ENCODE measurements at regions not wholly inside any gene's neighbourhood (a gene's known extent, or its start where the extent isn't known, plus 50 kb on each side); places are given as distances from the start of the nearest gene placed in this dataset.

DNA sequence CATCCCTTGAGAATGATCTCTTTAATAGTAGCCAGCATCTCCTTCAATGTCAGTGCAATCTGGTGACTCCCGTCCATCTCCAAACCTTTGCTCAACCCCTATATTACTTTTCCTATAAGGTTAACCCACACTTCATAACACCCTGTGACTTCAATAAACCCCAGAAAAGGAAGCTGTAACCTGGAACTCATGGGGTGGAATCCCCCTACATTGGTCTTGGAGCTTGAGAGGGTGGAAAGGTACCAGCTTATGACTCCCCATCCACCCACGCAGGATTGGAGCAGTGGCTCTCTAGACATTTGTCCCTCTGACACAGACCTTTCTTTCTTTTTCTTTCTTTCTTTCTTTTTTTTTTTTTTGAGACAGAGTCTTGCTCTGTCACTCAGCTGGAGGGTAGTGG lies 54.7 kb upstream of the ZFR start:
- TF ChIP-seq, protein P1, sequence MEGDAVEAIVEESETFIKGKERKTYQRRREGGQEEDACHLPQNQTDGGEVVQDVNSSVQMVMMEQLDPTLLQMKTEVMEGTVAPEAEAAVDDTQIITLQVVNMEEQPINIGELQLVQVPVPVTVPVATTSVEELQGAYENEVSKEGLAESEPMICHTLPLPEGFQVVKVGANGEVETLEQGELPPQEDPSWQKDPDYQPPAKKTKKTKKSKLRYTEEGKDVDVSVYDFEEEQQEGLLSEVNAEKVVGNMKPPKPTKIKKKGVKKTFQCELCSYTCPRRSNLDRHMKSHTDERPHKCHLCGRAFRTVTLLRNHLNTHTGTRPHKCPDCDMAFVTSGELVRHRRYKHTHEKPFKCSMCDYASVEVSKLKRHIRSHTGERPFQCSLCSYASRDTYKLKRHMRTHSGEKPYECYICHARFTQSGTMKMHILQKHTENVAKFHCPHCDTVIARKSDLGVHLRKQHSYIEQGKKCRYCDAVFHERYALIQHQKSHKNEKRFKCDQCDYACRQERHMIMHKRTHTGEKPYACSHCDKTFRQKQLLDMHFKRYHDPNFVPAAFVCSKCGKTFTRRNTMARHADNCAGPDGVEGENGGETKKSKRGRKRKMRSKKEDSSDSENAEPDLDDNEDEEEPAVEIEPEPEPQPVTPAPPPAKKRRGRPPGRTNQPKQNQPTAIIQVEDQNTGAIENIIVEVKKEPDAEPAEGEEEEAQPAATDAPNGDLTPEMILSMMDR (IDR thresholded peaks at IDR 0.05), result no peak
- no peak for TF ChIP-seq POLR2A (IDR thresholded peaks at IDR 0.05; ENCODE audit: low read depth)
- TF ChIP-seq POLR2AphosphoS5 (IDR thresholded peaks at IDR 0.05), result no peak
